D721Med (cell line): ENCODE measurements at regions not wholly inside any gene's neighbourhood (a gene's known extent, or its start where the extent isn't known, plus 50 kb on each side); places are given as distances from the start of the nearest gene placed in this dataset.

Experiments used
- DNase-seq: peaks from one replicate; pipeline ENCODE4 v3.0.0; 2011; ENCODE audit warnings: low spot score; ENCODE audit not compliant: insufficient read length
- FAIRE-seq: peaks from 2 replicates; lab custom pipeline; 2011; peaks lifted over from hg19 to GRCh38; lab: Jason Lieb, UNC
- CTCF ChIP-seq: IDR thresholded peaks from 2 replicates; pipeline ENCODE4 v1.5.1; 2012; ENCODE audit warnings: mild to moderate bottlenecking, control low read depth; ENCODE audit not compliant: insufficient read depth; ENCODE audit errors: missing control alignments

- no peak for TF ChIP-seq CTCF
- no peak for FAIRE-seq
- DNase-seq: no peak
Measured at GRCh38 chr1:222889440-222889839, 74.6 kb downstream of the DISP1 start.

- DNase-seq (no peak), FAIRE-seq (no peak)
- TF ChIP-seq CTCF: no peak
Measured at GRCh38 chr1:222890716-222891115, 75.9 kb downstream of the DISP1 start.

- FAIRE-seq (no peak), DNase-seq (no peak)
- no peak for TF ChIP-seq CTCF
Measured at GRCh38 chr1:222891578-222891977, 76.7 kb downstream of the DISP1 start.

- TF ChIP-seq CTCF: no peak
- FAIRE-seq (peak; percentile 67), DNase-seq (no peak)
Measured at GRCh38 chr1:222892137-222892769, 77.4 kb downstream of the DISP1 start.

- no peak for FAIRE-seq
- no peak for TF ChIP-seq CTCF
- DNase-seq: no peak
Measured at GRCh38 chr1:222893255-222893654, 78.4 kb downstream of the DISP1 start.

DNA sequence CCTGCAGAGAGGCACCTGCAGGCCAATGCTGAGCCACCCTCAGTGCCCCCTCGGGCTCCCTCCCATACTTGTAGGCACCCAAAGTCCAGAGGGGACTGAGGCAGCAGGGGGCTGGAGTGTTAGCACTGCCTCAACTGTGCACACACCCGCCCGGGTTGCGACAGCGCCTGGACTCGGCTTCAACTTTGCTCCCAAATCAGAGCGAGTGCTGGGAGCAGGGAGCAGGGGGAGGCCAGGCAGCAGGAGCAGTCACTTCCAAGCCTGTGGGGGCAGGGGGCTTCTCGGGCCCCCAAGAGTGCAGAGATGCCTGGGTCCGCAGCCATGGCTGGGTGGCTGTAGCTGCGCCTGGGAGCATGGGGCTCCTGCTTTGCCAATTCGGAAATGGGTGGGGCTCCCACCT is 79.5 kb downstream of the DISP1 start:
- TF ChIP-seq CTCF: no peak
- DNase-seq (no peak), FAIRE-seq (no peak)

- peak; percentile 25 for FAIRE-seq
- TF ChIP-seq CTCF: no peak
- DNase-seq: no peak
Measured at GRCh38 chr1:222896630-222897526, 82.0 kb downstream of the DISP1 start.
